T-cell (primary cell): ENCODE measurements at regions not wholly inside any gene's neighbourhood (a gene's known extent, or its start where the extent isn't known, plus 50 kb on each side); places are given as distances from the start of the nearest gene placed in this dataset.

Source experiments
- ATAC-seq, 4 experiments: fragments of 200-7000 bp in 3 of 4; fragments of 150-1000 bp in 1 of 4; cut with Tn5 transposase; replicated peaks in 1 of 4; 1 replicate in 3 of 4; 2 replicates in 1 of 4; pipeline ENCODE4 v1.10.0; 2021; ENCODE audit warnings: moderate library complexity in 3 of 4, mild to moderate bottlenecking in 2 of 4, moderate number of reproducible peaks in 1 of 4
- CTCF ChIA-PET, 2 donors: fragments of 300-600 bp; sonication (Branson Sonifier 250); formaldehyde crosslinking; loops; one replicate each; lab custom pipeline; 2022; ENCODE audit warnings: antibody characterized with exemption in 2 of 2; lab: Charles Lee
- POLR2A ChIA-PET, 2 donors: fragments of 300-600 bp; sonication (Branson Sonifier 250); formaldehyde crosslinking; loops; one replicate each; lab custom pipeline; 2022; ENCODE audit warnings: antibody characterized with exemption in 2 of 2; lab: Charles Lee
- DNase-seq, 35 experiments: peaks; one replicate each; pipeline versions ENCODE4 v3.0.0 to v3.0.0-alpha.2; 2013 to 2023
- H3K27ac ChIP-seq: one replicate; pipeline ENCODE4 v1.5.1; 2013; ENCODE audit warnings: low read length
- H3K27me3 ChIP-seq, 2 experiments: replicated peaks in 1 of 2; 1 replicate in 1 of 2; 2 replicates in 1 of 2; pipeline versions ENCODE4 v1.6.1 to v1.7.0; 2013; ENCODE audit warnings: low read length in 1 of 2, mixed read lengths in 1 of 2; ENCODE audit not compliant: control insufficient read depth in 2 of 2, insufficient read depth in 2 of 2; ENCODE audit errors: extremely low read depth in 1 of 2
- H3K36me3 ChIP-seq, 2 donors: 1 replicate in 1 of 2; 2 replicates in 1 of 2; pipeline versions ENCODE4 v1.6.1 to v1.7.0; 2013; ENCODE audit warnings: low read length in 1 of 2; ENCODE audit not compliant: control insufficient read depth in 2 of 2, insufficient read depth in 1 of 2; ENCODE audit errors: extremely low read depth in 1 of 2
- H3K4me1 ChIP-seq, 2 experiments: 1 replicate in 1 of 2; 2 replicates in 1 of 2; pipeline versions ENCODE4 v1.6.1 to v1.7.0; 2013; ENCODE audit warnings: low read length in 2 of 2, mixed read lengths in 1 of 2; ENCODE audit not compliant: insufficient read depth in 2 of 2, control insufficient read depth in 1 of 2; ENCODE audit errors: extremely low read depth in 1 of 2
- H3K4me3 ChIP-seq, 2 donors: 1 replicate in 1 of 2; 2 replicates in 1 of 2; pipeline versions ENCODE4 v1.5.1 to v1.7.0; 2013; ENCODE audit warnings: mild to moderate bottlenecking in 2 of 2, low read length in 1 of 2, moderate library complexity in 1 of 2; ENCODE audit not compliant: control insufficient read depth in 1 of 2; ENCODE audit errors: extremely low read depth in 1 of 2
- H3K9me3 ChIP-seq: 2 replicates; pipeline ENCODE4 v1.7.0; 2013
- H3K27ac Mint-ChIP-seq, 2 donors: one replicate each; pipeline ENCODE4 v1.8.0; 2020 to 2021; ENCODE audit warnings: mild to moderate bottlenecking in 2 of 2, mixed read lengths in 2 of 2
- H3K27me3 Mint-ChIP-seq, 2 donors: one replicate each; pipeline ENCODE4 v1.8.0; 2021 to 2022; ENCODE audit warnings: mixed read lengths in 2 of 2
- H3K36me3 Mint-ChIP-seq: one replicate; pipeline ENCODE4 v1.8.0; 2021; ENCODE audit warnings: mixed read lengths
- H3K4me1 Mint-ChIP-seq, 3 donors: one replicate each; pipeline ENCODE4 v1.8.0; 2020 to 2022; ENCODE audit warnings: mixed read lengths in 3 of 3, mild to moderate bottlenecking in 1 of 3
- H3K4me3 Mint-ChIP-seq, 3 donors: one replicate each; pipeline ENCODE4 v1.8.0; 2020 to 2022; ENCODE audit warnings: mild to moderate bottlenecking in 3 of 3, mixed read lengths in 3 of 3, moderate library complexity in 3 of 3
- H3K9me3 Mint-ChIP-seq, 3 donors: one replicate each; pipeline ENCODE4 v1.8.0; 2020 to 2022; ENCODE audit warnings: mixed read lengths in 3 of 3
- WGBS: methylation state at CpG from one replicate; pipeline ENCODE4 v1.1.5; 2013; ENCODE audit warnings: missing lambda C conversion rate; ENCODE audit not compliant: insufficient coverage; 5-methylcytosine and 5-hydroxymethylcytosine counted together

- WGBS, result 82% methylated on average over 2 of the region's 5 CpGs
- Mint-ChIP-seq H3K27ac (no peak overlapping the region), H3K4me3 (no peak overlapping the region), H3K4me1 (no peaks in the 10 kb centered on the region), H3K36me3 (no peaks in the 10 kb centered on the region), H3K27me3 (peaks cover 0 to 5% of the 10 kb centered on the region in 2 donors), H3K9me3 (peaks cover 0 to 19% (median 0%) of the 10 kb centered on the region in 3 donors)
- DNase-seq (no peak), ATAC-seq (no peak)
- H3K36me3 ChIP-seq, result no peaks in the 10 kb centered on the region
- H3K27me3 ChIP-seq, result no peaks in the 10 kb centered on the region
- H3K4me1 ChIP-seq, result no peaks in the 10 kb centered on the region
- CTCF ChIA-PET, result no interaction called here
- no peak overlapping the region for H3K4me3 ChIP-seq
- no peaks in the 10 kb centered on the region for H3K9me3 ChIP-seq
- POLR2A ChIA-PET, result no interaction called here
- no peak overlapping the region for H3K27ac ChIP-seq
Observed at GRCh38 chr11:27910186-27910931, 197.6 kb downstream of the KIF18A start.

DNA sequence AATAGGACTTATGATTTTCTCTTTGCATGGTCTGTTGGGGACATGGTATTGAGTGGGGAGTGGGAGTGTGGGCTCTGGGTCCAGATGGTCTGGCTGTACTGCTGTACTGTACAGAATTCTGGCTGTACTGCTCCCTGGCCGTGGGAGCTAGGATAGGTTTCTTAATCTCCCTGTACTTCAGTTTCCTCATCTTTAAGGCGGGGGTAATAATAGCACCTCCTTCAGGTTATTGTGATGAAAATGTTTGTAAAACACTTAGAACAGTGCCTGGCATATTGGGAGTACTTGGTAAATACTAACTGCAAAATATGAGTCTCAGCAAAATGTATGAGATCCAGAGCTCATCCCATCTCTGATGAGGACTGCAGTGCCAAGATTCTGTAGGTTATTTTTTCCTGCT lies 198.6 kb downstream of the KIF18A start:
- H3K4me3 Mint-ChIP-seq, result no peak overlapping the region
- no peaks in the 10 kb centered on the region for H3K4me1 Mint-ChIP-seq
- peaks cover 0 to 5% of the 10 kb centered on the region in 2 donors for H3K27me3 Mint-ChIP-seq
- ChIA-PET CTCF (no interaction called here), POLR2A (no interaction called here)
- Histone ChIP-seq H3K27me3 (no peaks in the 10 kb centered on the region), H3K4me1 (no peaks in the 10 kb centered on the region), H3K36me3 (no peaks in the 10 kb centered on the region), H3K9me3 (no peaks in the 10 kb centered on the region), H3K27ac (no peak overlapping the region), H3K4me3 (no peak overlapping the region)
- no peak for ATAC-seq
- WGBS, result no CpG with 5 or more reads among the region's 2 CpGs
- H3K9me3 Mint-ChIP-seq, result peaks cover 0 to 19% (median 0%) of the 10 kb centered on the region in 3 donors
- H3K27ac Mint-ChIP-seq, result no peak overlapping the region
- no peak for DNase-seq
- no peaks in the 10 kb centered on the region for H3K36me3 Mint-ChIP-seq

DNA sequence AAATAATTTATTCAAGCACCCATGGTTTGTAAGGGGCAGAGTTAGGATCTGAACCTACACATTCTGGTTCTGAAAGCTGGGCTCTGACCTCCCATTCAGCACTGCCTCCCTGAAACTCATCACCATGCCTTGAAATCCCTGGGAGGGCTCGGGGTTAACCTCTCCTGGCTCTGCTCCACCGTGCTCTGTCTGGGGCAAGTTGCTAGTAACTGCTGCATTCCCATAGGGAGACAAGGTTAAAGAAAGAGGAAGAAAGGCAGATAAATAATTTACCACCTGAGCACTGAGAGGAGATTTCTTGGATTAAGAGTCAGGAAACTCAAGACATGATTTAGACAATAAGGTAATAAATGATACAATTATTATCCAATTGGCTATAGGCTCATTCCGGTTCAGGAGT lies 199.3 kb downstream of the KIF18A start:
- ChIA-PET CTCF (no interaction called here), POLR2A (no interaction called here)
- H3K27me3 Mint-ChIP-seq, result peaks cover 0 to 5% of the 10 kb centered on the region in 2 donors
- no CpG with 5 or more reads among the region's 3 CpGs for WGBS
- no peak overlapping the region for H3K27ac Mint-ChIP-seq
- H3K36me3 ChIP-seq, result no peaks in the 10 kb centered on the region
- no peaks in the 10 kb centered on the region for H3K27me3 ChIP-seq
- H3K36me3 Mint-ChIP-seq, result no peaks in the 10 kb centered on the region
- no peak for DNase-seq
- H3K4me3 ChIP-seq, result no peak overlapping the region
- peaks cover 0 to 14% (median 0%) of the 10 kb centered on the region in 3 donors for H3K9me3 Mint-ChIP-seq
- H3K27ac ChIP-seq, result no peak overlapping the region
- no peak for ATAC-seq
- H3K9me3 ChIP-seq, result no peaks in the 10 kb centered on the region
- H3K4me1 Mint-ChIP-seq, result no peaks in the 10 kb centered on the region
- no peak overlapping the region for H3K4me3 Mint-ChIP-seq
- no peaks in the 10 kb centered on the region for H3K4me1 ChIP-seq

- Mint-ChIP-seq H3K4me3 (no peak overlapping the region), H3K27ac (no peak overlapping the region), H3K27me3 (peaks cover 0 to 5% of the 10 kb centered on the region in 2 donors), H3K36me3 (no peaks in the 10 kb centered on the region), H3K4me1 (no peaks in the 10 kb centered on the region), H3K9me3 (peaks cover 0 to 9% (median 0%) of the 10 kb centered on the region in 3 donors)
- Histone ChIP-seq H3K27me3 (no peaks in the 10 kb centered on the region), H3K27ac (no peak overlapping the region), H3K36me3 (no peaks in the 10 kb centered on the region), H3K9me3 (no peaks in the 10 kb centered on the region), H3K4me1 (no peaks in the 10 kb centered on the region), H3K4me3 (no peak overlapping the region)
- ATAC-seq (no peak), DNase-seq (no peak)
- ChIA-PET CTCF (no interaction called here), POLR2A (no interaction called here)
- 100% methylated on average over 1 of the region's 2 CpGs for WGBS
Observed at GRCh38 chr11:27907530-27907929, 200.4 kb downstream of the KIF18A start.

GRCh38 chr11:27907091-27907490 lies 200.9 kb downstream of the KIF18A start:
- Mint-ChIP-seq H3K27me3 (peaks cover 0 to 5% of the 10 kb centered on the region in 2 donors), H3K36me3 (no peaks in the 10 kb centered on the region), H3K4me3 (no peak overlapping the region), H3K27ac (no peak overlapping the region), H3K4me1 (no peaks in the 10 kb centered on the region), H3K9me3 (peaks cover 0 to 9% (median 0%) of the 10 kb centered on the region in 3 donors)
- CTCF ChIA-PET, result no interaction called here
- H3K27me3 ChIP-seq, result no peaks in the 10 kb centered on the region
- no peaks in the 10 kb centered on the region for H3K36me3 ChIP-seq
- no peaks in the 10 kb centered on the region for H3K4me1 ChIP-seq
- no peak overlapping the region for H3K4me3 ChIP-seq
- no peak overlapping the region for H3K27ac ChIP-seq
- DNase-seq (no peak), ATAC-seq (no peak)
- POLR2A ChIA-PET, result no interaction called here
- H3K9me3 ChIP-seq, result no peaks in the 10 kb centered on the region
- 29% methylated on average over 2 of the region's 2 CpGs for WGBS

DNA sequence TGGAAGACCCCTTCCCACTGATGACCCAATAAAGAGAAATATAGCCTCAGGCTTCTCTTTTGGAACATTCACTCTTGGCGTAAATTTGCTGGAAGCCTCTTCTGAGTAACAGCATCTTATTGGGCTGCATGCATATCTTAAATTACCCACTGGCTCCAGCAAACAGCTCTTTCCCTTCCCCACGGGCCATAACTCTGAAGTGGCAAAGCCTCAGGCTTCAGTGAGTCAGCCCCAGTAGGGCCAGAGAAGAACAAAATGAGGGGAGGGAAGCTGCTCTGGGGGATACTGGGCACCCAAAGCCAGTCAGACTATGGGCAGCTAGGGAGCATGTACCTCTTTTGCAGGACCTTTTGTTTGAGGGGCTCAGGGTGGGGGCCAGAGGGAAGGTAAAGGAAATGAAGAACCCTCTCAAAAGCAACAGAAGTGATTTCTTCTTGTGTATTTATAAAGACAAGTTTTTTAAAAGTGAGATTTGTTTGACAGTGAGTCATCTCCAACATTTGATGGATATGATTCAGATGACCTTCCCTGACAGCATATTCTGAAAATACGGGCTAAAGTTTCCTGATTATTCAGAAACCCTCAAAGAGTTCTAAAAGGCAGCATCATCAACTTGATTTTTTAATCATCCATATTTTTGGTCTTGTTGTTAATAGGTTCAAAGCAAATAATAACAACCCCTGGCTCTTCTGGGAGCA lies 203.4 kb downstream of the KIF18A start:
- peaks cover 0 to 5% (median 0%) of the 10 kb centered on the region in 3 donors for H3K9me3 Mint-ChIP-seq
- no CpG with 5 or more reads among the region's 3 CpGs for WGBS
- no peaks in the 10 kb centered on the region for H3K4me1 Mint-ChIP-seq
- H3K4me3 Mint-ChIP-seq, result no peak overlapping the region
- H3K9me3 ChIP-seq, result no peaks in the 10 kb centered on the region
- H3K27ac Mint-ChIP-seq, result no peak overlapping the region
- H3K4me1 ChIP-seq, result no peaks in the 10 kb centered on the region
- H3K27me3 Mint-ChIP-seq, result peaks cover 0 to 3% of the 10 kb centered on the region in 2 donors
- H3K36me3 ChIP-seq, result no peaks in the 10 kb centered on the region
- DNase-seq (no peak), ATAC-seq (no peak)
- no peaks in the 10 kb centered on the region for H3K36me3 Mint-ChIP-seq
- no peaks in the 10 kb centered on the region for H3K27me3 ChIP-seq
- no peak overlapping the region for H3K27ac ChIP-seq
- POLR2A ChIA-PET, result no interaction called here
- H3K4me3 ChIP-seq, result no peak overlapping the region
- CTCF ChIA-PET, result no interaction called here
